ENCODE measurements at regions not wholly inside any gene's neighbourhood (a gene's known extent, or its start where the extent isn't known, plus 50 kb on each side); places are given as distances from the start of the nearest gene placed in this dataset.

DNA sequence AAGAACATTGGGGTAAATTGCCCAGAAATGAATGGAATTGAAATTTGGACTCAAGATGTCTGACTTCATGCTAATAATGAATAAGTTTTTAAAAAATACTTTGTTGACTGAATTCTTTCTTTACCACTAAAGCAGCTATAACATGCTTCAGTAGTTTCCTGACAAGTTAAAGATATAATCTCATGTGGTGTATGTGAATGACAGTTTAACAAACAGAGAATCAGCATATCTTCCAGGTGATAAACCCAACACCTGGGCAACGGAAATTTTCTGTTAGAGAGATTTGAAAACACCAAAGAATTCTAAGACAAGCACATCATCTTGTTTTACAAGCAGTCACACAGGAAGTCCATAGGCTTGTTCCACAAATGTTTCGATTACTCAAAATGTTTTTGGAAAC, 372.6 kb upstream of the VRK2 start:
- TF ChIP-seq, protein P1, sequence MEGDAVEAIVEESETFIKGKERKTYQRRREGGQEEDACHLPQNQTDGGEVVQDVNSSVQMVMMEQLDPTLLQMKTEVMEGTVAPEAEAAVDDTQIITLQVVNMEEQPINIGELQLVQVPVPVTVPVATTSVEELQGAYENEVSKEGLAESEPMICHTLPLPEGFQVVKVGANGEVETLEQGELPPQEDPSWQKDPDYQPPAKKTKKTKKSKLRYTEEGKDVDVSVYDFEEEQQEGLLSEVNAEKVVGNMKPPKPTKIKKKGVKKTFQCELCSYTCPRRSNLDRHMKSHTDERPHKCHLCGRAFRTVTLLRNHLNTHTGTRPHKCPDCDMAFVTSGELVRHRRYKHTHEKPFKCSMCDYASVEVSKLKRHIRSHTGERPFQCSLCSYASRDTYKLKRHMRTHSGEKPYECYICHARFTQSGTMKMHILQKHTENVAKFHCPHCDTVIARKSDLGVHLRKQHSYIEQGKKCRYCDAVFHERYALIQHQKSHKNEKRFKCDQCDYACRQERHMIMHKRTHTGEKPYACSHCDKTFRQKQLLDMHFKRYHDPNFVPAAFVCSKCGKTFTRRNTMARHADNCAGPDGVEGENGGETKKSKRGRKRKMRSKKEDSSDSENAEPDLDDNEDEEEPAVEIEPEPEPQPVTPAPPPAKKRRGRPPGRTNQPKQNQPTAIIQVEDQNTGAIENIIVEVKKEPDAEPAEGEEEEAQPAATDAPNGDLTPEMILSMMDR (IDR thresholded peaks at IDR 0.05; ENCODE audit: insufficient read depth, low read length, poor library complexity, severe bottlenecking), result no peak
- TF ChIP-seq EZH2phosphoT487 (conservative IDR thresholded peaks at IDR 0.05; ENCODE audit: low read length), result no peak

All from SU-DHL-6 (cell line).